Prostate gland (tissue), 2 donors: ENCODE measurements at regions not wholly inside any gene's neighbourhood (a gene's known extent, or its start where the extent isn't known, plus 50 kb on each side); places are given as distances from the start of the nearest gene placed in this dataset.

Source experiments
- DNase-seq: peaks from one replicate; pipeline ENCODE4 v3.0.0-alpha.2; 2019; ENCODE audit warnings: low spot score
- H3K27ac ChIP-seq, 2 donors: fragments of 200-600 bp; sonication (generic); 2 replicates each; pipeline ENCODE4 v1.5.1; 2017 to 2019
- H3K27me3 ChIP-seq: fragments of 200-600 bp; sonication (generic); replicated peaks from 2 replicates; pipeline ENCODE4 v1.5.1; 2019; ENCODE audit not compliant: insufficient read depth
- H3K36me3 ChIP-seq, 2 donors: fragments of 200-600 bp; sonication (generic); 1 replicate in 1 of 2; 2 replicates in 1 of 2; pipeline versions ENCODE4 v1.5.1 to v1.8.1; 2017 to 2019
- H3K4me1 ChIP-seq: fragments of 200-600 bp; sonication (generic); replicated peaks from 2 replicates; pipeline ENCODE4 v1.5.1; 2019
- H3K4me3 ChIP-seq, 2 donors: fragments of 200-600 bp; sonication (generic); 2 replicates each; pipeline ENCODE4 v1.5.1; 2017 to 2019
- H3K9me3 ChIP-seq: fragments of 200-600 bp; sonication (generic); 2 replicates; pipeline ENCODE4 v1.5.1; 2017
- POLR2A ChIP-seq: fragments of 450-650 bp; IDR thresholded peaks from one replicate; pipeline ENCODE4 v1.6.1; 2016; ENCODE audit warnings: antibody characterized with exemption, mild to moderate bottlenecking
- POLR2AphosphoS5 ChIP-seq: sonication (generic); formaldehyde crosslinking; IDR thresholded peaks from one replicate; pipeline ENCODE4 v1.6.1; 2017; ENCODE audit warnings: antibody characterized with exemption
- WGBS: methylation state at CpG from one replicate; pipeline ENCODE4 v1.1.5; 2018; 5-methylcytosine and 5-hydroxymethylcytosine counted together
- intact Hi-C: fragments of 100-400 bp; cut with DNase I; formaldehyde crosslinking; loops from one replicate; pipeline ENCODE4 v1.14.2; 2022
- TF ChIP-seq, protein P1 (sequence below), 4 experiments: fragments of 200-600 bp in 2 of 4; fragments of 450-650 bp in 2 of 4; sonication (generic) in 2 of 4; IDR thresholded peaks; 1 replicate in 3 of 4; 2 replicates in 1 of 4; pipeline ENCODE4 v1.5.1; 2016 to 2019; ENCODE audit warnings: antibody characterized with exemption in 4 of 4, mild to moderate bottlenecking in 2 of 4, moderate library complexity in 2 of 4

DNA sequence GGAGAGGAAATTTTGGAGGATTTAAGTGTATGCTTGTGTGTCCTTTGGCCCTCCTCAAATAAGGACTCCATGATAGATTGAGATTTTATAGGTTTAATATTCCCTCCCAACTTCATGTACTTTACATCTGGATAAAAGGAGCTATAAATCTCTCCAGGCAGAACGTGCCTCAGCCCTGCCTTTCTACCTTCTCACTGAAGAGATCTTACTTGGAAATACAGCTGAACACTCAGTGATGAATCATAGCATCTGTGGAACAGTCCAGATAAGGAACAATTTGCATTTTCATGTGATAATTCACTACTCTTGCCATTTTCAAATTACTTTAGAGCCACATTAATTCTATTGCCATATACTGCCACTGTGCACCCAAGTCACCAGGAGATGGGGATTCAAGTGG lies 364.6 kb upstream of the PODXL start:
- H3K4me1 ChIP-seq: no peaks in the 10 kb centered on the region
- no peaks in the 10 kb centered on the region for H3K9me3 ChIP-seq
- intact Hi-C loops: no loop called here
- no peak overlapping the region for H3K4me3 ChIP-seq
- H3K27ac ChIP-seq: no peak overlapping the region
- H3K36me3 ChIP-seq: no peaks in the 10 kb centered on the region
- 9% methylated on average over 1 of the region's 1 CpG for WGBS
- DNase-seq: no peak
- TF ChIP-seq, protein P1, sequence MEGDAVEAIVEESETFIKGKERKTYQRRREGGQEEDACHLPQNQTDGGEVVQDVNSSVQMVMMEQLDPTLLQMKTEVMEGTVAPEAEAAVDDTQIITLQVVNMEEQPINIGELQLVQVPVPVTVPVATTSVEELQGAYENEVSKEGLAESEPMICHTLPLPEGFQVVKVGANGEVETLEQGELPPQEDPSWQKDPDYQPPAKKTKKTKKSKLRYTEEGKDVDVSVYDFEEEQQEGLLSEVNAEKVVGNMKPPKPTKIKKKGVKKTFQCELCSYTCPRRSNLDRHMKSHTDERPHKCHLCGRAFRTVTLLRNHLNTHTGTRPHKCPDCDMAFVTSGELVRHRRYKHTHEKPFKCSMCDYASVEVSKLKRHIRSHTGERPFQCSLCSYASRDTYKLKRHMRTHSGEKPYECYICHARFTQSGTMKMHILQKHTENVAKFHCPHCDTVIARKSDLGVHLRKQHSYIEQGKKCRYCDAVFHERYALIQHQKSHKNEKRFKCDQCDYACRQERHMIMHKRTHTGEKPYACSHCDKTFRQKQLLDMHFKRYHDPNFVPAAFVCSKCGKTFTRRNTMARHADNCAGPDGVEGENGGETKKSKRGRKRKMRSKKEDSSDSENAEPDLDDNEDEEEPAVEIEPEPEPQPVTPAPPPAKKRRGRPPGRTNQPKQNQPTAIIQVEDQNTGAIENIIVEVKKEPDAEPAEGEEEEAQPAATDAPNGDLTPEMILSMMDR (IDR thresholded peaks at IDR 0.05): no peak
- no peak for TF ChIP-seq POLR2A
- no peak for TF ChIP-seq POLR2AphosphoS5
- no peaks in the 10 kb centered on the region for H3K27me3 ChIP-seq

DNA sequence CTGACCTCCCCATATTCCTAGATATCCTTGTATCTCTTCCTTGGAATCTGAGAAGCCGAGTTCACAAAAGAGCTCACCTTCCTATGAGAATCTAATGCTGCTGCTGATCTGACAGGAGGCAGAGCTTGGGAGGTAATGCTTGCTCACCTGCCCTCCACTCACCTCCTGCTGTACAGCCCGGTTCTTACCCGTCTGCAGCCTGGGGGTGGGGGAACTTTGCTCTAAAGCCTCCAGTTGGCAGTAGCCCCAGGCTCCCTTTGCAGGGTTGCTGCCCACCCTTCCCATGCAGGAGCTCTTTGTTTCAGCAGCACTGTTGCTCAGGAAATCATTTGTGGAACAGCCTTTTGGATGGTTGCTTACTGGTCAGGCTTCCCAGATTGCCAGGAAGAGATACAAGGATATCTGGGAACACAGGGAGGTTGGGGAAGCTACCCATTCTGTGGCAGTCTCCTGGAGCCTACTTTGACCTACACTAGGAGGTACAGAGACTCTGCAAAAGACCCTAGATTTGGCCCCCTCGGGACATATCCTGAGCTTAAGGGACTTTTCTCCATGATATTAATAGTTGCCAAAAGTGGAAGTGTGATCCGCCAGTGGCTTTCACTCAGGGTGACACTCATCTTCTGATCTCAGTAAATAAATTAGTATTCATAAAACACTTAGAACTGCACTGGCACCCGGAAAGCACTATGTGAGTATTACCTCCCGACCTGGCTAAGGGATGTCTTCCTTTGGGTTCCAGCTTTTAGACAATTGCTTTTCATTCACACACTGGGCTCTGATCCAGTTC lies 363.7 kb upstream of the PODXL start:
- Histone ChIP-seq H3K27ac (no peak overlapping the region), H3K9me3 (no peaks in the 10 kb centered on the region), H3K27me3 (no peaks in the 10 kb centered on the region), H3K4me3 (no peak overlapping the region), H3K4me1 (no peaks in the 10 kb centered on the region), H3K36me3 (no peaks in the 10 kb centered on the region)
- intact Hi-C loops: no loop called here
- 51% methylated on average over 7 of the region's 7 CpGs for WGBS
- DNase-seq: no peak
- TF ChIP-seq, protein P1 (IDR thresholded peaks at IDR 0.05): no peak
- no peak for TF ChIP-seq POLR2A
- TF ChIP-seq POLR2AphosphoS5: no peak

DNA sequence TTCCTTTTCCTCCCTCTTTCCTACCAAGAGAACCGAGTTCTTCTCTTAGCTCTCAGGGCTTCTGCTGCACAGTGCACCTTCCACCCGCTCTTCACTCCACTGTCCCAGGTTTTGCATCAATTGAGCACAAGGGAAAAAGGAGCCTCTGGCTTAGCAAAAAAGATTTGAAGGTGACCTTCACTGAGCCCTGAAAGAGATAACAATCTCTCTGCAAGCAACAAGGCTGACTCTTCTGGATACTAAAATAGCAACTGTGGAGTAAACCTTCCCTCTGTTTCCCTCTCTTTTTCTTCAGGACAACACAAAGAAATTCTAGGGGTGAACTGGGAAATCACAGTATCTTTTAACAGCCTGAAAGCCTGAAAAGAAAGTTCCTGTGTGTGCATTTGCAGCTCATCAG lies 354.7 kb upstream of the PODXL start:
- 60% methylated on average over 2 of the region's 2 CpGs for WGBS
- no peaks in the 10 kb centered on the region for H3K27me3 ChIP-seq
- DNase-seq: no peak

DNA sequence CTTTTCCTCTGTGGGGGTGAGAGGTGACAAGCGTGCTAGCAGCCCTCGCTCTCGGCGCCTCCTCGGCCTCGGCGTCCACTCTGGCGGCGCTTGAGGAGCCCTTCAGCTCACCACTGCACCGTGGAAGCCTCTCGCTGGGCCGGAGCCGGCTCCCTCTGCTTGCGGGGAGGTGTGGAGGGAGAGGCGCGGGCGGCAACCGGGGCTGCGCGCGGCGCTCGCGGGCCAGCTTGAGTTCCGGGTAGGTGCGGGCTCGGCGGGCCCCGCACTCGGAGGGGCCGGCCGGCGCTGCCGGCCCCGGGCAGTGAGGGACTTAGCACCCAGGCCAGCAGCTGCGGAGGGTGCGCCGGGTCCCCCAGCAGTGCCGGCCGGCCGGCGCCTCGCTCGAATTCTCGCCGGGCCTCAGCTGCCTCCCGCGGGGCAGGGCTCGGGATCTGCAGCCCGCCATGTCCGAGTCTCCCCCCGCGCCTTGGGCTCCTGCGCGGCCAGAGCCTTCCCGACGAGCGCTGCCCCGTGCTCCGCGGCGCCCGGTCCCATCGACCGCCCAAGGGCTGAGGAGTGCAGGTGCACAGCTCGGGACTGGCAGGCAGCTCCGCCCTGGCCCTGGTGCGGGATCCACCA lies 352.8 kb upstream of the PODXL start:
- 7% methylated on average over 36 of the region's 68 CpGs for WGBS
- H3K4me3 ChIP-seq: peak overlapping the region; percentile 10 to 33
- H3K4me1 ChIP-seq: no peaks in the 10 kb centered on the region
- TF ChIP-seq POLR2A (no peak), POLR2AphosphoS5 (no peak)
- TF ChIP-seq, protein P1 (IDR thresholded peaks at IDR 0.05): no peak
- no peaks in the 10 kb centered on the region for H3K27me3 ChIP-seq
- no peaks in the 10 kb centered on the region for H3K36me3 ChIP-seq
- DNase-seq: peak; percentile 6
- no peak overlapping the region for H3K27ac ChIP-seq
- H3K9me3 ChIP-seq: no peaks in the 10 kb centered on the region
- intact Hi-C loops: no loop called here

More for the DNA sequence above, 354.7 kb upstream of the PODXL start:
- Histone ChIP-seq H3K4me3 (no peak overlapping the region), H3K9me3 (no peaks in the 10 kb centered on the region), H3K4me1 (no peaks in the 10 kb centered on the region), H3K27ac (no peak overlapping the region), H3K36me3 (no peaks in the 10 kb centered on the region)
- no peak for TF ChIP-seq POLR2AphosphoS5
- TF ChIP-seq, protein P1 (IDR thresholded peaks at IDR 0.05): no peak
- TF ChIP-seq POLR2A: no peak
- intact Hi-C loops: no loop called here

DNA sequence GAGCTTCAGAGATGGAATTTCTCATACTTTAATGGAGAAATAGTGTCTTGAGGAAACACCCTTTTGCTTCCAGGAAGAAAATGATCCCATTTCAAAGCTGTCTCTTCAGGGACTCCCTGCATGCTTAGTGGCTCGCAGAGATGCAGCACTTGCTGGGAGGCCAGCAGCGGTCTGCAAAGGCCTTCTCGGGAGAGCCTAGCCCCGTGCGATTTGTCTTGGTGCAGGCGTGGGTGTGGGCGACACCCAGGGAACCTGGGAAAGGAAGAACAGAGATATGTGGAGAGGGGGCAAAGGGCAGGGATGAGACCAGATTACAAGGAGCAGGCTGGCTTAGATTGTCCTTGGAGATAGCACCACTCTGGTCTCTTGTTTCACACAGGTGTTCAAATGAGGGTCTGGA lies 352.3 kb upstream of the PODXL start:
- Histone ChIP-seq H3K27me3 (no peaks in the 10 kb centered on the region), H3K4me1 (no peaks in the 10 kb centered on the region), H3K27ac (no peak overlapping the region), H3K36me3 (no peaks in the 10 kb centered on the region), H3K9me3 (no peaks in the 10 kb centered on the region), H3K4me3 (no peak overlapping the region)
- WGBS: 85% methylated on average over 7 of the region's 7 CpGs
- intact Hi-C loops: no loop called here
- TF ChIP-seq, protein P1 (IDR thresholded peaks at IDR 0.05): no peak
- no peak for TF ChIP-seq POLR2AphosphoS5
- no peak for TF ChIP-seq POLR2A
- DNase-seq: no peak
